Glomerular visceral epithelial cell (primary cell): ENCODE measurements at regions not wholly inside any gene's neighbourhood (a gene's known extent, or its start where the extent isn't known, plus 50 kb on each side); places are given as distances from the start of the nearest gene placed in this dataset.

Source experiments
- DNase-seq: peaks from one replicate; pipeline ENCODE4 v3.0.0-alpha.2; 2016; ENCODE audit errors: extremely low spot score

DNA sequence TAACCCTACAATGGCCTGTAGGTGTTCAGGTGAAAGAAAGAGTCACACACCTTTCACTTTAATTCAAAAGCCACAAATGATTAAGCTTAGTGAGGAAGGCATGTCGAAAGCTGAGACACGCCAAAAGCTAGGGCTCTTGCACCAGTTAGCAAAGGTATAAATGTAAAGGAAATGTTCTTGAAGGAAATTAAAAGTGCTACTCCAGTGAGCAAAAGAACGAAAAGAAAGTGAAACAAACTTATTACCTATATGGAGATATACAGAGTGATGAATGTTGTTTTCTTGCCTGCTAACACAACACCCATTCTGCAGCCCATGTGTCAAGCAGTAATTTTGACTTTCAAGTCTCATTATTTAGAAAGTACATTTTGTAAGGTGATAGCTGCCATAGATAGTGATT is 254.2 kb upstream of the SLC24A2 start:
- DNase-seq: no peak

DNA sequence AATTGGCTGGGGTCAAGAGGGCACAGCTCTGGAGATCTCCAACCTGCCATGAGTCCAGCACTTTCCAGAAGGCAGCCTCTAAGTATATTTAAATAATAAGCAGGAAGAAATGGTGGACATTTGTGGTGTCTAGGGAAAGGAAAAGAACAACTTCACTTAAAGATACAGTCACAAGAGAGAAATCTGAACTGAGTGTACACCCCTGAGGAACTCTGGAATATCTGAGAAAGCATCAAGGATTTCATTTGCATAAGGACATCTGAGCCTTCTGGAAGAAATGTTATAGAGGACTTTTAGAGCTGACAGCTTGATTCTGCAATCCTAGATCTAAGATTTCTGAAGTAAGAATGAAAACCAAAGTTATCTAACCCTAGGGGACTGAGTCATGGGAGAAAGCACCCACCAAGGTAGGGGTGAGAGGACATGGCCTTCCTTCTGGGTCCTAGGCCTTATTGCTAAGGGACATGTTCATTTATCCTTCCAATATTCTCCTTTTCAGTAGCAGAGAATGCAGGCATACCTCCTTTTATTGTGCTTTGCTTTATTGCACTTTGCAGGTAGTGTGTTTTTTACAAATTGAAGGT is 253.4 kb upstream of the SLC24A2 start:
- no peak for DNase-seq

DNA sequence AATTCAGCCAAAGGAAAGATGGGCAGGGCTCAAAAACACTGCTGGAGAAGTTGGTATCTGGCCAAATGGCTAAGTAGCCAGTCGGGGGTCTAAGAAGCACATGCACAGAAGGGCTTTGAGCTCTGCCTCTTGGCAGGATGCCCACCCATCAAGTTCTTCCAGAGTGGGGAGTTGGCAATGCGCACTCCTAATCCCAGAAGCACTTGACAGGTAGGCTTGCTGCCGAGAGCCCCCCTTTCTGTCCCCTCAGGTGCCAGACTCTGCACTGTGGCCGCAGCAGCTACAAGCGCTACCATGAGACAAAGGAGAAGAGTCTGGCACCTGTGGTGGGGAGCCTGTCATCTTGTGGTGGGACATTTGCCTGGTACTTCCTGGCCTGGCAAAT is 252.9 kb upstream of the SLC24A2 start:
- DNase-seq: no peak

DNA sequence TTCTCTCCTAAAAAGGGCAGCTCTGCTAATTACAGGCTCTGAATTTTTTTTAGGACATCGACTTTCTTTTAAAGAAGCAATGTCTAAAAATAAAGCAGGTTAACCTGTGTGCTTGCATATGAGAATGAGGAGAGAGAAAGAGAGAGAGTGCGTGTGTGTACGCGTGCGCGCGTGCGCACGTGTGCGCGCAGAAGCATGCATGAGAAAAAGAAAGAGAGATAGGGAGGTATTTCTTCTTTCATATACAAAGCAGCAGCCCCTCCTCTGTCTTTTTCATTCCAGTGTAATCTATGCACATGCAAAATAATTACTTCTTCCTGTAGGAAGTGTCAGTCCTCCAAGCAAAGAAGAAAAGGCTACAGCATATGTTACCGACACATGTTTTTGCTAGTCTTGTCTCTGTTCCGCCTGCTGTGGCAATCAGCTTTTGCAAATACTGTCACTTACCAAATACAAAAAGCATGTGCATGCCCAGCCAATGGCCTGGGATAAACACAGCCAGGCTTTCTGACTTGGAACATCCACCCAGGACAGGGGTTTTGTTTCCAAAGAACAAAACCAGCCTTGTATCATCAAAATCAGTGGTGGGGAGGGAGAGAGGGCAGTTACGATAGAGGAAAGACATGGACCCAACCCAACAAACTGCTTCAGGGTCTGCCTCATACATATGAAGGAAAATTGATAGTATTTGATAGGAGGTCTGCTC is 252.3 kb upstream of the SLC24A2 start:
- DNase-seq: no peak

DNA sequence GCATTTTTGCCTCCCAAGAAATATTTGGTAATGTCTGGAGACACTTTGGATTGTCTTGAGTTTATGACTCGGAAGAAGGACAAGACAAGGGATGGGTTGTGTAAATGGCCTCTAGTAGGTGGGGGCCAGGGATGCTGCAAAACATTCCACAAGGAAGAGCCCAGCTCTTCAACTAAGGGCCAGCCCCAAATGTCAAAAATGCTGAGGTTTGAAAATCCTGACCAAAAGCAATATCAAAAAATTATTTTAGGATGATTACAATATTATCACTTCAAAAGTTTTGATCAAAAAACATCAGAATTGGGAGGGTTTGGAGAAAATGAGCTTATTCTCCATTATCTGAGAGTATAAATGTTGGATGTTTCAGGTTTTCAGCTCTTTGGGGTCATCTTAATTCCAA is 248.9 kb upstream of the SLC24A2 start:
- no peak for DNase-seq

DNA sequence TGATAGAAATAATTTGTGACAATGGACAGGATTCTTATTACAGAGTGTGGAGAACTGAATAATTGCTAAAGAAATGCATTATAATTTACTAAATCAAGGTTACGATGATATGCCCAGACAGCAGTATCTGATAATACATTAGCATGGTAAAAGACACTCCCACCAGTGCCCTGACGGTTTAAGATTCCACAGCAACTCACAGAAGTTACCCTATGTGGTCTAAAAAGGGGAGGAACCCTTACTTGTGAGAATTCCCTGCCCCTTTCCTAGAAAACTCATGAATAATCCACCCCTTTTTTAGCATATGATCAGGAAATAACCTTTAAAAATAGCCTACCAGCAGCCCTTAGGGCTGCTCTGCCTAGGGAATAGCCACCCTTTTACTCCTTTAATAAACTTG is 244.7 kb upstream of the SLC24A2 start:
- no peak for DNase-seq

DNA sequence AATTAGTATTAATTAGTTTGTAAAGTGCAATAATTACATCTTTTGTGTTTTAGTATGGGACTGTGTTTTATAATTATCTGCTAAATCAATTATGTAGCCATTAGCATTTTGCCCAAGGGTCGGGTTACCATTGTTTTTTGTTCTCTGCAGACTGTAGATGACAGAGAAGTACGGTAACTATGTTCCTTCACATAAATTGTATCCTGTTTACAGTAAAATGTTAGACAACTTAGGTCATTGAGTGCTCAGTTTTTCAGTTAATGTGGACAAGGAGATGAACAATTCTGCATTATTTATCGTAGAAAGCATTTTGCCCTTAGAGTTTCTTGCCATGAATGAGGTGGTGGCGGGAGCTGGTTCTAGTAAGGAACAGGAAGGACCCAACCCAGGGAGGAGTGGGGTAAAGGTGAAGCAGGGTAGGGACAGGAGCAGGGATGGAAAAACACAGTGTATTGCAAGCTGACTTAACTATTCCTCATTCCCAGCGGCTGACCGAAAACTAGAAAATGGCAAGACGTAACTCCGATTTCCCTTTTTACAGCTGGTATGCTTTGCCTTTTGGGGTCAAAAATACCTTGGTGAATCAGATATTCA is 243.7 kb upstream of the SLC24A2 start:
- DNase-seq: no peak

DNA sequence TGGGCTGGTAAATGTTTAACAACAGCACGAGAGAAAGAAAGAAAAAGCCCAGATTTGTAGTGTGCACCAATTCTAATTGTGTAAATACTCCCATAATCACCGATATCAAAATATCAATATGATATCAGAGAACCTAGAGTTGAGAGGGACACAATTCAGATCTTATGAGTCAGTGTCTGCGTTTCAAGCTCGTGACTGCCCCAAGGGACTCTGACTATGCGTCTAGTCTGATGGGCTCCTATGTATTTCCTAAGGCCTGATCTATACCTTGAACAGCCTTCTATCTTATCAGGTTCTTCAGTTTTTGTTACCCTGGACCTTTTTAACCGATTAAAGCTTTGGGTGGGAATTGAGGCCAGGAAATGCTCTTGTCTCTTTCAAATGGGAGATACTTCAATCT is 243.0 kb upstream of the SLC24A2 start:
- DNase-seq: no peak

DNA sequence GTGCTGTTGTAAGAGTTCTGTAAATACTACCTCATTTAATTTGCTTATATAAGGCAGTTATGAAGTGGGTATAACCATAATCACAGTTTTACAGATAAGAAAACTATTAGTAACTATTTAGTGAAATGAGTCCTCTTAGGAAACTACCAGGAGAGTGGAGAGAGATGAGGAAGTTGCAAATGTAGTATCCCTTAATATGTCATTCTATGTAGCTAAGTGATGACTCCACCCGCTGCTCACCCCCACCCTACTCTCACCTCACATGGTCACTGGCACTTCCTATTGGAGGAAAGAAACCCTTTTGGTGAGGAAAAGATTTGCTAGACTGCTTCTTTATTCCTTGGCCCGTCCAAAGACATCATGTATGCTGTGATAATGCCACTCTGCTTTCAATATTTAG is 241.8 kb upstream of the SLC24A2 start:
- no peak for DNase-seq

DNA sequence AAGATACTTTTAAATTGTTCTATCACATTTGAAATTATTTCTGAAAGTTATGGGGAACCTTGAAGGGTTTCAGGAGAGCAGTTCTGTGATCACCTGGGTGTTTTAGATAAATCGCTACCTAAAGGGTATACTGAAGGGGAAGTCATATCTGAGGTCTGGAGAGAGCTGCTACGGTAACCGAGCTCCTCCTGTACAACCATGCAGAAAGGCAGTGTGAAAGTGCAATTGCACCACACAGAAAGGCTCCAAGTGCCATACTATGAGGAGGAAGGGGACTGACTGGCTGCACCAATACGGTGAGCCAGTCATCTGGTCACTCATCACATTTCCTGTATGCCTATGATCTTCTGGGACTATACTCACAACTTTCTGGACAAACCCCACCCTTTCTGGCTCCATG is 241.4 kb upstream of the SLC24A2 start:
- no peak for DNase-seq

DNA sequence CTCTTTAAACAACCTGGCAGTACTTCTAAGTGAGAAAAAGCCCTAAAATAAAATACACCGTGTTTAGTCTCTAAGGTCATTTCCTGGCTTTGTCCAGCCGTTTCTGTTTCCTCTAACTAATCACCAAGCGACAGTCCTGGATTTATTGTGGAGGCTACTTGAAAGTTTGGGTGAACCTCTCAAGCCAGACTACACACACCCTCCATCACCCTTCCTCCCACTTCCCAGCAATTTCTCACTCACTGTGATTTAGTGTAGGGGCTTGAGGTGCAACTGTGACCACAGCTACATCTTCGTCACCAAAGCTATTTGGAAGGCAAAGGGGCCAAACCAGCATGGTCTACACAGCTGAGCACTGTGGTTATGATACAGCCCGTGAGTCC is 240.0 kb upstream of the SLC24A2 start:
- no peak for DNase-seq

DNA sequence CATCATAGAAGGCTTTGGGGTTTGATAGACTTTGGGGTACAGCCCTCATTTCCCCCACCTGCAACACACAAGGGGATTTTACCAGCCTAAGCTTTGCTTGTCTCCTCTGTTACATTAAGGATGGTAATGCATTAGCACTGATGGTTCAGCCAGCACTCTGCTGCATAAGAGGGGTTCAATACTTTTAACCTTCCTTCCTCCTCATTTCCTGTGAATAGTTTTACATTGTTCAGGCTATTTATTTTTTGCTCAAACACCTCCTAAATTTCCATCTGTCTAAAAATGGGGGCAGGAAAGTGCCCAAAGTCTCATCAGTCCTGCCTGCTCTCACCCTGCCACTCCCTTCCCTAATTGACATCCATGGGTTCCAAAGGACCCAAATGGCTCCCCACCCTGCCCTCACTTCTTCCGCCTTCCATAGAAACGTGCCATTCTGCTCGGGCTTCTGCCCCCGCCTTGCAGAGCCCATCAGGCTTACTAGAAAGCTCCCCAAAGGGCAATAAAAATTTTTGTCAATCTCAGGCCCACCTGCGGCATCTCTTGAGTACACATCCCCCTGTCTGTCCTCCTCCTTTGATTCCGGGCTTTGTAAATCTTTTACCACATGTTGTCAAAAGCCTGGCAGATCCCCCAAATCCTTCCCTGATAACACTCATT is 239.5 kb upstream of the SLC24A2 start:
- DNase-seq: no peak

DNA sequence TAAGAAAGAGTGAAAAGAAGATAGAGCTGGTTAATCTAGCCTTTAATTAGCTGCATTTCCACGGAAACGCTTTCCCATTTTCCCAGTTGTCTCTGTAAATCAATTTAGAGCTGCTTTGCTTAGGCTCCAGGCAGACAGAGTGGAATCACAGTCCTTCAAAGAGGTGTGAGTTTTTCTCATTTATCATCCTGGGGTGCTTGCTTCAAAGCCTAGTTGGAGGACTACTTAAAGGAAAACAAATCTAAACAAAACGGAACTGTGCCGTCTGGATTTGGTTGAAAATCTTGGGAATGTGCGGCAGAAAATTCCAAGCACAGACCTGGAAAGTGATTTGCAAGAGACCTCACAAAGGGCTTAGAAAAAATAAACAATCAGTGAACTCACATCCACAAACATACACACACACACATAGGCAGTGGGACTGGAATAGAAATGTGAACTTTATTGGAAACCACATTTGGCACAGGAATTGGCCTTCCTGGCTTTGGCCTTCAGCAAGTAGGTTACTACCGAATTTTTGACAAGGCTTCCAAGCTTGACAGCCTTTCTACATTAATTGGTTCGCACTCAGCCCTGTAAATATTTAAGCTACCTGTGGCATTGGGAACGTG is 235.2 kb upstream of the SLC24A2 start:
- DNase-seq: no peak

DNA sequence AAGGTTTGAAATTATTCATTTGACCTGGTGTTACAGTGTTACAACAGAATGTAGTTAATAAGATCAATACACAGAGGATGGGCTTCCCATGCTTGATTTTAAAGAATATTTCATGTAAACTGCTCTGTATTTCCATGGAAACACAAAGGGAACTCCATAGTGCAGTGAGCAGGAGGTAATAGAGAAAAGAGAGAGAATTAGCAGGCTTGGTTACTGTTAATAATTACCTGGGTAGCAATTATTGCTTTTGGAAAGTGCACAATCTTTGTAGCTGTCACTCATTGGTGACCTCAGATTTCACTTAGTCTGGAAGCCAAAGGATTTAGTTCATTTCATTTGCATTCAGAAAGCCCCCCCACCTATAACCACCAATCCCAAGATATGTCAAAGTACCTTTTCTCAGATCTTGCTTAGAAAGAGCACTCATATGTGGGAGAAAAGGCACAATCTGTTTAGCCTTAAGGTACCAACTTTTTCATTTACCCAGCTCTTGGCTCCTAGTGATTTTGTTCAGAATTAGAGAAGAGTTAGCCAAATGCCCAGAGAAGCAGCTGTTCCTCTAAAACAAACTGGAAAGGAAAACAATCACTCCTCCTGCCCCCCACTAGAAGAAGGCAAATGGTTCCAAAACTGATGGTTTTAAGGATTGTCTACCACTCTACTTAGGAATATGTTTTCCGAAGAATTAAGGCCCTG is 234.5 kb upstream of the SLC24A2 start:
- peak; percentile 8 for DNase-seq

DNA sequence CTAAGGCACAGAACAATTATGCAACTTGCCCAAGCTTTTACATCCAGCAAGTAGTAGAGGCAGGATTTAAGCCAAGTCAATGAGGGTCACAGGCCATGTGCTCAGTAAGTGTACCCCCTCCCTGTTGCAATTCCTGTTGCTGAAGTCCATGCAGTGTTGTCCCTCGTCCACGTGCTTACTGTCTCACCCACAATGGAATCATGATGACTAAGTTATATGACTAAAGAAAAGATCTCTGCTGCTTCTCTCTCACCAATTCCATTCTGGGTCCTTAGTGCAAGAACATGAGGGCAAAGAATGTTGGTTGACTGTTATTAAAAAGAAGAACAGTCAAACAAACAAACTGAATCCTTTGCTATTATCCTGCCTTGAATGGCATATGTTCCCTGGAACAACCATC is 233.6 kb upstream of the SLC24A2 start:
- peak; percentile 18 for DNase-seq

DNA sequence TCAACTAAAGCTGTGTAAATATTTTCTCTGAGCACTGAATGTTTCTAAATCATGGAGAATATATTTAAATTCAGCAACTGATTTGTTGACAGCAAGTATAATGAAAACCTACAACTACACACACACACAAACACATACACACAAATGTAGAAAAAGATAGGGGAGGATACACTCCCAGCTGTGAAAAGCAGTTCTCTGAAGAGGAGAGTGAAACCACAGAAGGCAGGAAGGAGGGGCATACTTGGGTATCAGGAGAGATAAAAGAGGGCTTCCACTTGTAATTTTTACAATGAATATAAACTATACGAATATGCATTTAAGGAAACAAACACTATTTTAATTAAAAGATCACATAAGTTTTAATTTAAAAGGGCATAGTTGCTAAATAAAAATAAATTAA is 227.8 kb upstream of the SLC24A2 start:
- DNase-seq: no peak

DNA sequence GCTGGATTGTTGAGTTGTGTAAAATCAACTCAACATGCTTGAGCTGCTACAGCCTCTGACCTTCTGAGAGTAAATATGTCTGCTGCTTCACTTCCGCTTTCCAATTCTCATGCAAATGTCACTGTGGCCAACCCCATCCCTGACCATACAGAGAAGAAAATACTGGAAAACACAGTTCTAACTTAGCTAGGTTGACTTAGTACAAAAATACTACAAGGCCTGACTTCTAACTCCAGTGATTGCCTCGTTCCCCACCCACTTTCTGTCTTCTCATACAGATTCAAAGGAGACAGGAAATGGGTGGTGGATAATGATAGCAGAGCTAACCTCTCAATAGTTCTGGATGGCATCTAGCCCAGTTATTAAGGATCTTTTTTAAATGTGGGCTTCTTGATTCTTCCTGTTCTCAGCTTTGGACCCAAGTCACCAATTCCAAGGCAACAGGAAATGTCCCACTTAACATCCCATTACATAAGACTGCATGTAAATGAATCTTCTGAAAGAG is 226.6 kb upstream of the SLC24A2 start:
- DNase-seq: no peak

DNA sequence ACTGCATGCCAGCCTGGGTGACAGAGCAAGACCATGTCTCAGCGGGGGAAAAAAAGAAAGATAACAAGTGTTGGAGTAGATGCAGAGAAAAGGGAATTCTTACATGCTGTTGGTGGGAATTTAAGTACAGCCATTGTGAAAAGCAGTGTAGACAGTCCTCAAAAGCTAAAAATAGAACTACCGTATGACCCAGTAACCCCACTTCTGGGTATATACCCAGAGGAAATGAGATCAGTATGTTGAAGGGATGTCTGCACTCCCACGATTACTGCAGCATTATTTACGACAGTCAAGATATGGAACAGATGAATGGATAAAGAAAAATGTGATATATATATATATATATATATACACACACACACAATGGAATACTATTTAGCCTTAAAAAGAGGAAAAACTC is 225.3 kb upstream of the SLC24A2 start:
- no peak for DNase-seq

DNA sequence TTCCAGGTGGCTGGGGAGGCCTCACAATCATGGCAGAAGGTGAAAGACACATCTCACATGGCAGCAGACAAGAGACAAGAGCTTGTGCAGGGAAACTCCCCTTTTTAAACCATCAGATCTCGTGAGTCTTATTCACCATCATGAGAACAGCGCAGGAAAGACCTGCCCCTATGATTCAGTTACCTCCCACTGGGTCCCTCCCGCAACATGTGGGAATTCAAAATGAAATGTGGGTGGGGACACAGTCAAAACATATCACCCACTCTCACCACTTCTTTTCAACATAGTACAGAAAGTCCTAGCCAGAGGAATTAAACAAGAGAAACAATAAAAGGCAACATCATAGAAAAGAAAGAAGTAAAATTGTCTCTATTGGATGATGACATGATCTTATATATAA is 223.4 kb upstream of the SLC24A2 start:
- DNase-seq: no peak

DNA sequence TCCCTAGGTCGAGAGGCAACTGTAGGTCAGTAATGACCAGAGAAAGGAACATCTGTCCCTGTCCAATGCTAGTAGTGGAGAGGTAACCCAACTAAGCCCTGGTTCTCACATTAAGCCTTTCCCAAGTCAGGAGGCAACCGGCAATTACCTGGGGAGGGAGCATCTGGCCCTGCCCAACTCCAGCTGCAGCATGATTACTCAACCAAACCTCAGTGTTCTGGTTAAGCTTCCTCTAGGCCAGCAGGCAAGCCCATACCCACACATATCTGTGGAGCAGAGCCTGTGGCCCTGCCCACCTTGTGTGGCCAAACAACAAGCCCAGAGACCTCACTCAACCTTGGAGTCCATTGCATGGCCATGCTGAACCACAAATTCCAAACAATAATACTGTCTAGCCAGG is 220.8 kb upstream of the SLC24A2 start:
- no peak for DNase-seq

DNA sequence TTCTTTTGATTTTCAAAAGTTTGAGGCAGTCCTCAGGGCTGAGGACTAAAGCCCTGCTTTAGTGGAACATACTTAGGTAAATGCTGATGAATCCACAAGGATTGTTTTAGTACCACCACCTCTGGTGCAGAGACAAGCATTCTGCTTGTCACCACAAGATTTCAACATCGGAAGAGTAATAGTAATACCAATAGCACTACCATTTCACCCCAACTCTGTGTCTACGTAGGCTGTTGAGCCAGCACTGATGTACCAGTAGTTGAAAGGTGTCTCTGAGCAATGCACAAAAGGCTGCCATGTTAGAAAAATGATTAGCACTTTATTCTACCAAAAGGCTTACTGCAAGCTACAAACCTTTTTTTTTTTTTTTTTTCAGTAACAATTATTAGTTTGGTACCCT is 213.2 kb upstream of the SLC24A2 start:
- DNase-seq: no peak

DNA sequence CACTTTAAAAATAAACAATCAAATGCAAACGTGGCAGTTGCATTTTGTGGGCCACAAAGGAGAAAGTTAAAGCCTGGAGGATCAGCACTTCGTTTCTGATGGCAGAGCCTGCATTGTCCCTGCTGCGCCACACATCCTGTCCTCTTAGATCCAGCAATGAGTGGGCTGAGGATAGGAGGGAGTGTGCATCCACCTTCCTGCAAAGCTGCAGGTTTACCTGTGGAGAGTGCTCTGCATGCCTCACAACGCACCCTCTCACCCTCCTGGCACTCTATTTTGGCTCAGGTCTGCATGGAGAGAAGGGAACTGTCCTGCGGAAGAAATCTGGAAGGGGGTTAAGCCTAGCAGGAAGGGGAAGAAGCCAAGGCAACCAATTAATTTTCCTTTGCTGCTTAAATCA is 212.2 kb upstream of the SLC24A2 start:
- DNase-seq: no peak
